Suprapubic skin (tissue), 4 donors: ENCODE measurements at regions not wholly inside any gene's neighbourhood (a gene's known extent, or its start where the extent isn't known, plus 50 kb on each side); places are given as distances from the start of the nearest gene placed in this dataset.

Experiments
- POLR2A ChIP-seq, 2 donors: fragments of 450-650 bp; IDR thresholded peaks; one replicate each; pipeline ENCODE4 v1.6.1; 2017; ENCODE audit warnings: antibody characterized with exemption in 2 of 2, mild to moderate bottlenecking in 2 of 2, moderate library complexity in 2 of 2
- POLR2AphosphoS5 ChIP-seq, 3 donors: sonication (generic); formaldehyde crosslinking; IDR thresholded peaks; one replicate each; pipeline ENCODE4 v1.6.1; 2017; ENCODE audit warnings: antibody characterized with exemption in 3 of 3
- TF ChIP-seq, protein P1 (sequence below), 2 donors: fragments of 200-600 bp in 1 of 2; fragments of 450-650 bp in 1 of 2; sonication (generic) in 1 of 2; IDR thresholded peaks; one replicate each; pipeline ENCODE4 v1.5.1; 2016 to 2019; ENCODE audit warnings: antibody characterized with exemption in 2 of 2, mild to moderate bottlenecking in 1 of 2, moderate library complexity in 1 of 2

GRCh38 chr2:75406131-75406581 lies 154.6 kb downstream of the EVA1A start:
- TF ChIP-seq, protein P1, sequence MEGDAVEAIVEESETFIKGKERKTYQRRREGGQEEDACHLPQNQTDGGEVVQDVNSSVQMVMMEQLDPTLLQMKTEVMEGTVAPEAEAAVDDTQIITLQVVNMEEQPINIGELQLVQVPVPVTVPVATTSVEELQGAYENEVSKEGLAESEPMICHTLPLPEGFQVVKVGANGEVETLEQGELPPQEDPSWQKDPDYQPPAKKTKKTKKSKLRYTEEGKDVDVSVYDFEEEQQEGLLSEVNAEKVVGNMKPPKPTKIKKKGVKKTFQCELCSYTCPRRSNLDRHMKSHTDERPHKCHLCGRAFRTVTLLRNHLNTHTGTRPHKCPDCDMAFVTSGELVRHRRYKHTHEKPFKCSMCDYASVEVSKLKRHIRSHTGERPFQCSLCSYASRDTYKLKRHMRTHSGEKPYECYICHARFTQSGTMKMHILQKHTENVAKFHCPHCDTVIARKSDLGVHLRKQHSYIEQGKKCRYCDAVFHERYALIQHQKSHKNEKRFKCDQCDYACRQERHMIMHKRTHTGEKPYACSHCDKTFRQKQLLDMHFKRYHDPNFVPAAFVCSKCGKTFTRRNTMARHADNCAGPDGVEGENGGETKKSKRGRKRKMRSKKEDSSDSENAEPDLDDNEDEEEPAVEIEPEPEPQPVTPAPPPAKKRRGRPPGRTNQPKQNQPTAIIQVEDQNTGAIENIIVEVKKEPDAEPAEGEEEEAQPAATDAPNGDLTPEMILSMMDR (IDR thresholded peaks at IDR 0.05) = no peak
- TF ChIP-seq POLR2A (IDR thresholded peaks at IDR 0.05) (no peak), POLR2AphosphoS5 (IDR thresholded peaks at IDR 0.05) (no peak)
